Endothelial cell of umbilical vein (primary cell): ENCODE measurements at regions not wholly inside any gene's neighbourhood (a gene's known extent, or its start where the extent isn't known, plus 50 kb on each side); places are given as distances from the start of the nearest gene placed in this dataset.

ENCODE experiments used
- EZH2 ChIP-seq: IDR thresholded peaks from 2 replicates; pipeline ENCODE4 v1.6.1; 2012; ENCODE audit warnings: borderline replicate concordance, low read depth, mild to moderate bottlenecking, moderate library complexity, low read length, inconsistent platforms; ENCODE audit not compliant: severe bottlenecking
- GATA2 ChIP-seq: IDR thresholded peaks from 2 replicates; pipeline ENCODE4 v1.7.0; 2011; ENCODE audit warnings: low read depth, mild to moderate bottlenecking, moderate library complexity, mixed read lengths, low read length; ENCODE audit not compliant: insufficient read length, insufficient read depth
- JUN ChIP-seq: IDR thresholded peaks from 2 replicates; pipeline ENCODE4 v1.6.1; 2011; ENCODE audit warnings: borderline replicate concordance, low read depth; ENCODE audit not compliant: insufficient read length, insufficient read depth
- MAX ChIP-seq: IDR thresholded peaks from 2 replicates; pipeline ENCODE4 v1.6.1; 2011; ENCODE audit not compliant: insufficient read depth, insufficient read length
- MYC ChIP-seq: IDR thresholded peaks from one replicate; pipeline ENCODE4 v1.6.1; 2011; ENCODE audit warnings: mild to moderate bottlenecking, low read depth, low read length
- POLR2A ChIP-seq: IDR thresholded peaks from 2 replicates; pipeline ENCODE4 v1.6.1; 2012; ENCODE audit warnings: low read depth, mild to moderate bottlenecking, control low read depth, low read length
- POLR2AphosphoS5 ChIP-seq: IDR thresholded peaks from 2 replicates; pipeline ENCODE4 v1.6.1; 2012; ENCODE audit warnings: low read depth, mild to moderate bottlenecking, control low read depth, low read length, moderate library complexity; ENCODE audit not compliant: insufficient read depth
- TF ChIP-seq, protein P1 (sequence below), 2 donors: IDR thresholded peaks; 1 replicate in 1 of 2; 2 replicates in 1 of 2; pipeline ENCODE4 v1.5.1; 2011; ENCODE audit warnings: low read length in 2 of 2, mild to moderate bottlenecking in 2 of 2, moderate library complexity in 2 of 2, control low read depth in 1 of 2, inconsistent platforms in 1 of 2, low read depth in 1 of 2; ENCODE audit not compliant: insufficient read depth in 1 of 2; ENCODE audit errors: extremely low read depth in 1 of 2

DNA sequence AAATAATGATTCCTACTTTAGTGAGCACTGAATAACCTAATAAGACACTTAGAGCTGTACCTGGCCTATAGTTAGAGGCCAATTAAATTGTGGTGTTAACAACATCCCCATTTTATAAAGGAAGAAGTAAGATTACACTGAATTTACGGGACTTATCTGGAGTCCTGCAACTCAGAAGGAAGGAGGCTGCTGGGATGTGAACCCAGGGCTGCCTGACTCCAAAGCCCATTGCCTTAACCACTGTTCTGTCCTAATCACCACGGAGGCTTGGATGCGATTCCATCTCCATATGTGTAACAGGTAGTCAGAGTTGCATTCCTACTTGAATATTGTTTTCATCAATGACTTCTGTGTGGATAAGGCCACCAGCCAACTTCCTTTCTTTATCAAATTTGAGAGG lies 168.9 kb downstream of the SOCS6 start:
- TF ChIP-seq, protein P1, sequence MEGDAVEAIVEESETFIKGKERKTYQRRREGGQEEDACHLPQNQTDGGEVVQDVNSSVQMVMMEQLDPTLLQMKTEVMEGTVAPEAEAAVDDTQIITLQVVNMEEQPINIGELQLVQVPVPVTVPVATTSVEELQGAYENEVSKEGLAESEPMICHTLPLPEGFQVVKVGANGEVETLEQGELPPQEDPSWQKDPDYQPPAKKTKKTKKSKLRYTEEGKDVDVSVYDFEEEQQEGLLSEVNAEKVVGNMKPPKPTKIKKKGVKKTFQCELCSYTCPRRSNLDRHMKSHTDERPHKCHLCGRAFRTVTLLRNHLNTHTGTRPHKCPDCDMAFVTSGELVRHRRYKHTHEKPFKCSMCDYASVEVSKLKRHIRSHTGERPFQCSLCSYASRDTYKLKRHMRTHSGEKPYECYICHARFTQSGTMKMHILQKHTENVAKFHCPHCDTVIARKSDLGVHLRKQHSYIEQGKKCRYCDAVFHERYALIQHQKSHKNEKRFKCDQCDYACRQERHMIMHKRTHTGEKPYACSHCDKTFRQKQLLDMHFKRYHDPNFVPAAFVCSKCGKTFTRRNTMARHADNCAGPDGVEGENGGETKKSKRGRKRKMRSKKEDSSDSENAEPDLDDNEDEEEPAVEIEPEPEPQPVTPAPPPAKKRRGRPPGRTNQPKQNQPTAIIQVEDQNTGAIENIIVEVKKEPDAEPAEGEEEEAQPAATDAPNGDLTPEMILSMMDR (IDR thresholded peaks at IDR 0.05; ENCODE audit: extremely low read depth in 1 of 2, insufficient read depth in 1 of 2, low read depth in 1 of 2, low read length in 2 of 2): no peak
- TF ChIP-seq POLR2A (no peak), MAX (no peak), POLR2AphosphoS5 (no peak), EZH2 (no peak), GATA2 (no peak), MYC (no peak), JUN (no peak)
